ENCODE measurements at regions not wholly inside any gene's neighbourhood (a gene's known extent, or its start where the extent isn't known, plus 50 kb on each side); places are given as distances from the start of the nearest gene placed in this dataset.
A peak's percentile ranks its signal among the peaks of the same experiment; 100 is the strongest.

DNA sequence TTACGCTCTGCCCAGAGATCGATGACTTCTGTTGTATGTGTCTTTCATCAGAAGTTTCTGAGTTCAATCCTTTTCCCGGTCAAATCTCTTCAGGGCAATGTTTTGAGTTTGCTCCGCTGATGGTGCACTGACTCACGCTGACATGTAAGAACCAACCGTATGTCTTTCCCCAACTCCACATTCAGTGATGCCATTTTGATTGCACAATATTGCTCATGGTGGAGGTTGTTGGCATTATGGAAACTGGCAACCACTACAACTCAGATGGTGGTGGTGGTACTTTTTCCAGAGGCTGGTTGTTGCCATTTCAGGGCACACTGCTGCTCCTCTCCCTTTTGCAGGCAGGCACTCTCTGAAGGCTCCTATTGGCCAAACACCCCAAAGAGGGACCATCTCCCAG lies 751.5 kb downstream of the DCDC2C start:
- no peaks in the 10 kb centered on the region for H3K4me1 ChIP-seq (replicated peaks in 1 of 2)
- in situ Hi-C loops (cut with MboI; ENCODE audit: low pct_unique_long_range_greater_than_20kb in 2 of 9, low sequenced_read_pairs in 9 of 9, unreplicated experiment in 9 of 9), result no loop called here
- no peak overlapping the region for H3K4me3 ChIP-seq
- ATAC-seq (replicated peaks in 6 of 8), result no peak
- 29 to 100% (median 85%) methylated on average over 1 to 6 of the region's 6 CpGs; no CpG with 5 or more reads in 1 of the 10 experiments for WGBS, 10 experiments
- no peak overlapping the region for H3K27ac ChIP-seq

DNA sequence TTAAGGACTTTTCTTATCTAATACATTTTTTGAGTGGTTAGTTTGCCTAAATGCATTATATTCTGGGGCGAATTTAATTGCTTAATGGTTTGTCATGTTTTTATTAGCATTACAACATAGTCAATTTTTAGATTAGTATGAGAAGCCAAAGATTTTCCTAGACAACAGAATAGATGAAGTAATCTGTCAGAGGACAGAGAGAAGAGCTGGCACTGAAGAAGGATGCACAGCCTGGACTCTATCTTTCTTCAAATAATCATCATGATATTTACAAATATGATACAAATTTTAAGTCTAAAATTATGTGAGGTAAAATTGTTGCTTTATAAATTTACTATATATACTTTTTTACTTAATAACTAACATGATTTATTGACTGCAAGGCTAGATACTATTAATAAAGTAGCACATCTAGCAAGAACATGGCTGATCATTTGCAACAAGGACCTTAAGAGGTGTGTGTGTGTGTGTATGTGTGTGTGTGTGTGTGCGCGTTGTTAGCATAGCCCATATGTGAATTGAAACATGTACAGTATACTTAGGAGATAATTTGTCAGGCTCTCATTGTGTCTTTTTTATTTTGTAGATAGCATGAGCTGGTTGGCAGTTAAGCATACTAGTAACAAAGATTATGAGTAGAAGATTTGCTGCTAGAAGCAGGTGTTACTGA lies 752.2 kb downstream of the DCDC2C start:
- ATAC-seq (replicated peaks in 6 of 8), result no peak
- WGBS, 10 experiments, result 0 to 100% (median 89%) methylated on average over 1 to 3 of the region's 3 CpGs; no CpG with 5 or more reads in 3 of the 10 experiments
- in situ Hi-C loops (cut with MboI; ENCODE audit: low pct_unique_long_range_greater_than_20kb in 2 of 9, low sequenced_read_pairs in 9 of 9, unreplicated experiment in 9 of 9), result no loop called here
- H3K4me3 ChIP-seq, result no peak overlapping the region
- no peak overlapping the region for H3K27ac ChIP-seq
- no peaks in the 10 kb centered on the region for H3K4me1 ChIP-seq (replicated peaks in 1 of 2)

DNA sequence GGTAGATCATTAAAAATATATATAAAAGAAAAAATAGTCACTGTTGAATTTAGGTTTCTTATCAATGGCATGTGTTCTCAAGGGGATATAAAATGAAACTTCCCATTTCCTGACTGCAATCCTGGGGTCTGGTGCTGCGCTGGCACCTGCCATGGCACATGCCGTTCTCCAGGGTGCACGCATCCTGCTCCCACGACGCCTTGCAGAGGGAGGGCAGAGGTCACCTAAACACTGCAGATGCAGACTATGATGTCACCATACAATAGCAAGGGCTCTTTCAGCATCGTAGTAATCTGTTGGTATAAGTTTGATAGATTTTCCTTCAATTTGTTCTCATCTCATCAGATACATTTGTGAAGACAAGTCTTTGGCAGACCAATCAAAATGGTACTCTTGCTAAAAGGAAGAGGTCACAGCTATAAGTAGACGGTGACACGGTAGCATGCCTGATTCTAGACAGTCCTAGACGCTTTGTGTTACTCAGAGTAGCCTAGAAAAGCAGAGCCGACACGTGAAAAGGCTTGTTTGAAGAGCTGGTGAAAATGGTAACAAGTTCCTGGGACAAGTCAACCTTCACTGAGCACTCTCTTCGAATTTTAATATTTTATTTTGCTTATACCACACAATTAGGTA lies 761.4 kb downstream of the DCDC2C start:
- Histone ChIP-seq H3K27ac (no peak overlapping the region), H3K4me1 (replicated peaks in 1 of 2) (peaks cover 0 to 17% of the 10 kb centered on the region in 2 donors), H3K4me3 (no peak overlapping the region)
- in situ Hi-C loops (cut with MboI; ENCODE audit: low pct_unique_long_range_greater_than_20kb in 2 of 9, low sequenced_read_pairs in 9 of 9, unreplicated experiment in 9 of 9), result no loop called here
- ATAC-seq (replicated peaks in 6 of 8), result peak in 2 of 8 experiments; percentile 52 to 79
- 27 to 86% (median 57%) methylated on average over 1 to 12 of the region's 12 CpGs; no CpG with 5 or more reads in 1 of the 10 experiments for WGBS, 10 experiments

DNA sequence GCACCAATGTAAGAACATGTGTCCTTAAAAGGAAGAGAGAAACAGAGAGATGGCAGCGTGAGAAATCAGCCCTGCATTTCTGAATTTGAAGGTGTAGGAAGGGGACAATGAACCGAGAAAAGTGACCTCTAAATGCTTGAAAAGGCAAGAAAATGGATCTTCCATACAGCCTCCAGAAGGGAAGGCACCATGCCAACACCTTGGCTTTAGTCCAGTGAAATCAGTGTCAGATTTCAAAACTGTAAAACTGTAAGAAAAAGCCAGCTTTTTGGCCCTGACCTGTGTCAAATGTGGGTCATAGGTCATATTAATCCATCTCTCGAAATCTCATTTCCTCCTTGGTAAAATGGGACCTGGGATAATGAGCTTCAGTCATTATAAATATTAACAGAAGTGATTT lies 762.3 kb downstream of the DCDC2C start:
- H3K27ac ChIP-seq, result no peak overlapping the region
- H3K4me3 ChIP-seq, result no peak overlapping the region
- ATAC-seq (replicated peaks in 6 of 8), result no peak
- H3K4me1 ChIP-seq (replicated peaks in 1 of 2), result peaks cover 0 to 17% of the 10 kb centered on the region in 2 donors
- in situ Hi-C loops (cut with MboI; ENCODE audit: low pct_unique_long_range_greater_than_20kb in 2 of 9, low sequenced_read_pairs in 9 of 9, unreplicated experiment in 9 of 9), result no loop called here
- 0 to 100% (median 61%) methylated on average over 1 to 3 of the region's 3 CpGs for WGBS, 10 experiments

DNA sequence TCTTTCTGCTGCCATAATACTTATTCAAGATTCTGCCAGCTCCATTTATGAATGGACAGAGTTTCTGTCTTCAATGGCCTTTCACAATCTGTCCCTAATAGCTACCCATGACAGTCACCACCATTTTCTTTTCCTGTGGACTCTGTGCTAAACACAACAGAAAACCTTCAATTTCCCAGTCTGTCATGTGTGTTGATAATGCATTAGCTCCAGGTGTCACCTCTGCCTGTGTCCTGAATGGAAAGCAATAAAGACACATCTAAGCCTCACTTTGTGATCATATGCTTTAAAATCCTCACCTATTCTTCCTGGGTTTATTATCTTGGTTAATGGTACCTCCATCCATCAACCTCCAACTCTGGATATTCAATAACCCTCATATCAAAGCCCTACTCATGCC lies 772.2 kb downstream of the DCDC2C start:
- in situ Hi-C loops (cut with MboI; ENCODE audit: low pct_unique_long_range_greater_than_20kb in 2 of 9, low sequenced_read_pairs in 9 of 9, unreplicated experiment in 9 of 9), result loop anchor here in 1 of 9 experiments (25.0 kb wide), 1 partner anchor 112 kb away; no protein-coding TSS in a partner anchor
- Histone ChIP-seq H3K4me1 (replicated peaks in 1 of 2) (no peaks in the 10 kb centered on the region), H3K4me3 (no peak overlapping the region), H3K27ac (no peak overlapping the region)
- ATAC-seq (replicated peaks in 6 of 8), result no peak

DNA sequence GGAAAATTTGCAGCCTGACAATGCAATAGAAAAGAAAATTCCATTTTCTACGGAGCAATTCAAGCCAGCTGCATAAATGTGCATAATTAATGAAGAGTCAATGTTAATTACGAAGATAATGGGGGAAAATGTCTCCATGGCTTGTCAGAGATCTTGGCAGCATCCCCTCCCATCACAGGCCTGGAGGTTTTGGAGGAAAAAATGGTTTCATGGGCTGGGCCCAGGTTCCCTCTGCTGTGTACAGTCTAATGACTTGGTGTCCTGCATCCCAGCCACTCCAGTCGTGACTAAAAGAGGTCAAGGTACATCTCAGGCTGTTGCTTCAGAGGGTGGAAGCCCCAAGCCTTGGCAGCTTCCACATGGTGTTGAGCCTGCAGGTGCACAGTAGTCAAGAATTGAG lies 779.7 kb downstream of the DCDC2C start:
- in situ Hi-C loops (cut with MboI; ENCODE audit: low pct_unique_long_range_greater_than_20kb in 2 of 9, low sequenced_read_pairs in 9 of 9, unreplicated experiment in 9 of 9), result loop anchor here in 1 of 9 experiments (25.0 kb wide), 1 partner anchor 104 kb away; no protein-coding TSS in a partner anchor
- no peak overlapping the region for H3K27ac ChIP-seq
- H3K4me3 ChIP-seq, result no peak overlapping the region
- peaks cover 0 to 2% of the 10 kb centered on the region in 2 donors for H3K4me1 ChIP-seq (replicated peaks in 1 of 2)
- ATAC-seq (replicated peaks in 6 of 8), result no peak
- WGBS, 10 experiments, result 0 to 63% (median 51%) methylated on average over 1 to 3 of the region's 3 CpGs; no CpG with 5 or more reads in 2 of the 10 experiments

DNA sequence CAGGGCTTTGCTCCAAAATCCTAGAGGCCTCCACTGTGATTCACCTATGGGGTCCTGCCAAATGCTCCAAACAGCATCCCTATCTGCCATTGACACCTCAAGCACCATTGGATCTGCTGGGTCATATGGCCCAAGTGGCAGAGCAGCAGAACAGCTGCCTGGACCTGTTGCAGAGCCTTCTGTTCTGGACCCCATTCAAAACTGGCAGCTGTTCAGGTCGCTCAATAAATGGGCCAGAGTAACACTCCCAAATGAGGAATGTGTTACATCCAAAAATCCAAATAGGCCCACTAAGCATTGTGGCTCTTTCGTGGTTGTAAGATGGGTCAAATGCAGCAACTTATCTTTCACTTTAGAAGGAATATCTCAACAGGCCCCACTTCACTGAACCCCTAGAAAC lies 783.6 kb downstream of the DCDC2C start:
- 0 to 100% (median 30%) methylated on average over 1 to 2 of the region's 2 CpGs; no CpG with 5 or more reads in 4 of the 10 experiments for WGBS, 10 experiments
- in situ Hi-C loops (cut with MboI; ENCODE audit: low pct_unique_long_range_greater_than_20kb in 2 of 9, low sequenced_read_pairs in 9 of 9, unreplicated experiment in 9 of 9), result loop anchor here in 1 of 9 experiments (25.0 kb wide), 1 partner anchor 100 kb away; no protein-coding TSS in a partner anchor
- Histone ChIP-seq H3K4me3 (no peak overlapping the region), H3K27ac (no peak overlapping the region), H3K4me1 (replicated peaks in 1 of 2) (no peaks in the 10 kb centered on the region)
- no peak for ATAC-seq (replicated peaks in 6 of 8)

DNA sequence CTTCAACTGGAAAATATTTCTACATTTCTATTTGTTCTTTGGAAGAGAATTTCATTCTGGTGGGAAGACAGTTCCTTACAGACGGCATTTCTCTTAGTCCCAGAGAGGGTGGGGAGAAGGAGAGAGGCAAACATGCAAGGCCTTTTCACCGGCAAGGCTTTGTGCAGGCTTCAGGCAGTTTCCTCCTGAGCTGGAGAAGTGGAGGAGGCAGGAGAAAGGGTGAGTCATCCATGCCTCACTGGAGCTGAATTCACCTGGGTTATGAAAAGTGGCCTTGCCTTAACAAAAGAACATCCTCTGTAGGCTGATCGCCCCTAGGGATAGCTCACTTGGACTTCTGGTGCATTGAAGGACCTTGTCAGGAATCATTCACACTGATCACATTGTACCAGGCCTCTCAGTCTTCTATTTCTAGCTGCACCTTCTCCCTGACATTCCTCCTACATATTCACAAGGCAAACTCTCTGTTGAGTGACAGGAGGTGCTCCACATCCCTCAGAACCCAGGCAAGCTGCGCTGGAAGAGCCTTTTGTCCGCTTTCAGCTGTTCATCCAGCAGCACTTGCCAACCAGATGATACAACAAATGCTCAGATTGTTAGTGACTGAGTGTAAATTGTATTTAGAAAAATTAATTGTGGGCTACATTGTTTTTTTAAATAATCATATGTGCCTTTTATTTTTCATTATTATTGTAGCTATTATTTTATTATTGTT lies 796.1 kb downstream of the DCDC2C start:
- H3K4me3 ChIP-seq, result no peak overlapping the region
- ATAC-seq (replicated peaks in 6 of 8), result peak in 4 of 8 experiments; percentile 15 to 54 (median 44)
- in situ Hi-C loops (cut with MboI; ENCODE audit: low pct_unique_long_range_greater_than_20kb in 2 of 9, low sequenced_read_pairs in 9 of 9, unreplicated experiment in 9 of 9), result loop anchor here in 1 of 9 experiments (25.0 kb wide), 1 partner anchor 88 kb away; no protein-coding TSS in a partner anchor
- H3K27ac ChIP-seq, result no peak overlapping the region
- no peaks in the 10 kb centered on the region for H3K4me1 ChIP-seq (replicated peaks in 1 of 2)
- 0 to 93% (median 80%) methylated on average over 1 to 4 of the region's 5 CpGs; no CpG with 5 or more reads in 1 of the 10 experiments for WGBS, 10 experiments

DNA sequence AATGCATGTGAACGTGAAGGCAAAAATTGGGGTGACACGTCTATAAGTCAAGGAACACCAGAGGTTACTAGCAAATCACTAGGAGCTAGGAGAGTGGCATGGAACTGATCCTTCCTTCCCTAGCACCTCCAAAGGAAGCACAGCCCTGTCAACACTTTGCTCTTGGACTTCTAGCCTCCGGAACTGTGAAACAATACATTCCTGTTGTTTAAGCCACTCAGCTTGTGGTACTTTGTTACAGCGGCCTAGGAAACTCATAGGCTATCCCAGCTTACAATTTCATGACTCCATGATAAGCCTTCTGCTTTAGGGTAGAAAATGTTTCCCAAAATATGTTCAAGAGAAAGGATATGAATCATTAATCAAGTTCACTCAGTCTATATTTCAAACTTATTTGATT lies 798.1 kb downstream of the DCDC2C start:
- WGBS, 10 experiments, result 43 to 91% (median 78%) methylated on average over 1 to 4 of the region's 4 CpGs; no CpG with 5 or more reads in 4 of the 10 experiments
- no peak for ATAC-seq (replicated peaks in 6 of 8)
- in situ Hi-C loops (cut with MboI; ENCODE audit: low pct_unique_long_range_greater_than_20kb in 2 of 9, low sequenced_read_pairs in 9 of 9, unreplicated experiment in 9 of 9), result no loop called here
- Histone ChIP-seq H3K4me3 (no peak overlapping the region), H3K27ac (no peak overlapping the region), H3K4me1 (replicated peaks in 1 of 2) (no peaks in the 10 kb centered on the region)

DNA sequence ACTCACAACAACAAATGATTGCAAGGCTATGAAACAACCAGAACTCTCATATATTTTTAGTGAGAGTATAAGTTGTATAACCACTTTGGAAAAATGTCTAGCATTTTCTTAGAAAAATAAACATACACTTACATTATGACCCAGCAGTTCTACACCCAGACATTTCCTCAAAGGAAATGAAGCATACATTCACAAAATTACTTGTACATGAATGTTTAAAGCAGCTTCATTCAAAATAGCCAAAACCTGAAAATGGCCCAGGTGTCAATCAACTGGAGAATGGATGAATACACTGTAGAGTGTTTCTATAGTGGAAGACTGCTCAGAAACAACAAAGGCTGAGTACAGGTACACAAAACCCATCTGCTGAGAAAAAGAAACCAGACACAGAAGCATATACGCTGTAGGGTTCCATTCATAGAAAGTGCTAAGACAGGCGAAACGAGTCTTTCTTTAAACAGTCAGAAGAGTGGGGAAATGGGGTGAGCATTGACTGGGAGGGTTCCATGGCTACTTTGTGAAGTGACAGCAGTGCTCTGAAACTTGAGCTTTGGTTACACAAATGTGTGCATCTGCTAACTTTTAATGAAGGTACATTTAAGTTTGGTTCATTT lies 799.0 kb downstream of the DCDC2C start:
- ATAC-seq (replicated peaks in 6 of 8), result no peak
- in situ Hi-C loops (cut with MboI; ENCODE audit: low pct_unique_long_range_greater_than_20kb in 2 of 9, low sequenced_read_pairs in 9 of 9, unreplicated experiment in 9 of 9), result no loop called here
- Histone ChIP-seq H3K27ac (no peak overlapping the region), H3K4me1 (replicated peaks in 1 of 2) (no peaks in the 10 kb centered on the region), H3K4me3 (no peak overlapping the region)
- 18 to 100% (median 78%) methylated on average over 1 to 3 of the region's 3 CpGs; no CpG with 5 or more reads in 1 of the 10 experiments for WGBS, 10 experiments

DNA sequence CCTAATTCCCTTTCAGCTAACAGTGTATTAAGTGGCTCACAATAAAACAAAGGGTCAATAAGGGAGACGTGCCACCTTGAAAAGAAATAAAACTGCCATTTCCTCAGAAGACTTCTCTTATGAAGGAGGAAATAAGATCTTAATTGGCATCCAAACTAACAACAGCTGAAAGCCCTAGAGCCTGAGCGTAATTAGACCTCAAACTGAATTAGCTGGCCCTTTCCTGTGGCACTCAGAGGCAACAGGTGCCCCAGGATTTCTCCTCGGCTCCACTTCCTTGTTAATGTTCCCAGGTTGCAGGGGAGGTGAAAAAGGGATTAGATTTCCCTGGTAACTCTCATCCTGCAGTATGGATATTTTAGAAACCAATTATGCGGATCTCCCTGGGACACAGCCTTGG lies 804.3 kb downstream of the DCDC2C start:
- no peak overlapping the region for H3K4me3 ChIP-seq
- ATAC-seq (replicated peaks in 6 of 8), result no peak
- in situ Hi-C loops (cut with MboI; ENCODE audit: low pct_unique_long_range_greater_than_20kb in 2 of 9, low sequenced_read_pairs in 9 of 9, unreplicated experiment in 9 of 9), result no loop called here
- 0 to 100% (median 86%) methylated on average over 1 to 3 of the region's 4 CpGs for WGBS, 10 experiments
- no peak overlapping the region for H3K27ac ChIP-seq
- H3K4me1 ChIP-seq (replicated peaks in 1 of 2), result no peaks in the 10 kb centered on the region

DNA sequence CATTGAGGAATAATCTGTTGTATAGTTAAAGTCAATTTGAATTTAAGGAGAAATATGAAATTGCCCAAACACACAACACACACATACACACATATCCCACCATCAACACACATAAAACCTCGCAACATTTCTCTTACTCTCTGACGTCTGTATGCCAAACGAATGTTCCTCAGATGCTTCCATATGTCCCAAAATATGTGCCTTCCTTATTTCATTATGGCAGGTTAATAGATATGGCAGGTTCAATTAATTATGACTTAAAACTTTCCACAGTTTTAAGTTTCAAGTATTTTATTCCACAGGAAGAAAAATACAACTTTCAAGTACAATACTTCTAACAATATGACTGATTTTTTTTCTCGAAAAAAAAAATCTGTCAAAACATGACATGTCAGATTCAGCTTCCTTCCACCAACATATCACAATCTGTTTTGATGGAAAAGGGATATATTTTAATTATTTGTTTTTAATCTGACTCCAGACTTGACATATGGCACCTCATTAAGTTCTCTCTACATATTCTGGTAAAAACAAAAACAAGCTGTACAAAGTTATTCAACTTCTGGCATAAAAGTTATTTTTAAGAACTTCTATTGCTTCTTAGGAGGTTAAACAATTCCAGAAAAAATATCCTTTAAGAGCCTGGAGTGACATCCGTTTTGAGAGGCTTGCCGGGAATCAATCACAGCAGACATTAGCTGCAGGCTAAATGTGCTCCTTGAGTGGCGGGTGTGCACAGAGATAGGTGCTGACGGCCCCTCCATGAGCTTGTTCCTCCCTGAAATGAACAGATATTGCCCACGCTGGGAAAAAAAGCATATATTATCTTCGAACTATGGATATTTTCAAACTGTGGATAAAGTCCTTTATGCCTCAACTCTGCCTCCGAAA lies 812.7 kb downstream of the DCDC2C start:
- H3K4me3 ChIP-seq, result no peak overlapping the region
- ATAC-seq (replicated peaks in 6 of 8), result no peak
- H3K4me1 ChIP-seq (replicated peaks in 1 of 2), result no peaks in the 10 kb centered on the region
- in situ Hi-C loops (cut with MboI; ENCODE audit: low pct_unique_long_range_greater_than_20kb in 2 of 9, low sequenced_read_pairs in 9 of 9, unreplicated experiment in 9 of 9), result no loop called here
- 8 to 100% (median 70%) methylated on average over 2 to 11 of the region's 11 CpGs for WGBS, 10 experiments
- H3K27ac ChIP-seq, result no peak overlapping the region

Measured in motor neuron (in vitro differentiated cells).